ENCODE measurements at regions not wholly inside any gene's neighbourhood (a gene's known extent, or its start where the extent isn't known, plus 50 kb on each side); places are given as distances from the start of the nearest gene placed in this dataset.

DNA sequence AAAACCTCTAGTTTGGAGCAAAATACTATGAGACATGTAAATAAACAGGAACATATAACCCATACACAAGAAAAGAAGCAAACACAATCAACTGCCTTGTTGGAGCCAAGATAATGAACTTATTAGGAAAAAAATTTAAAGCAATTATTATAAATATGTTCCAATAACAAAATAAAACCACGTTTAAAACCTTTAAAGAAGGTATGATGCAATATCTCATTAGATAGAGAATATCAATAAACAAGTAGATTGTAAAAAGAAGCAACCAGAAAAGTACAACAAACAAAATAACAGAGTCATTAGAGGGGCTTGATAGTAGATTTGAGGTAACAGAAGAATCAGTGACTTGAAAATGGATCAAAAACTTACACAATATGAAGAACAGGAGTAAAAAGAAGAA is 327.0 kb upstream of the PCDH9 start:
- H3K4me3 ChIP-seq = no peak overlapping the region
- 25 to 58% (median 42%) methylated on average over 1 of the region's 1 CpG for WGBS, 4 donors
- no peaks in the 10 kb centered on the region for H3K27me3 ChIP-seq
- H3K4me1 ChIP-seq = no peaks in the 10 kb centered on the region
- ATAC-seq (no peak), DNase-seq (no peak)
- intact Hi-C loops (cut with DNase I) = no loop called here
- H3K9me3 ChIP-seq = peaks cover 0 to 34% (median 2%) of the 10 kb centered on the region in 12 donors
- no peaks in the 10 kb centered on the region for H3K36me3 ChIP-seq
- no peak for TF ChIP-seq POLR2A (IDR thresholded peaks at IDR 0.05)
- TF ChIP-seq, protein P1, sequence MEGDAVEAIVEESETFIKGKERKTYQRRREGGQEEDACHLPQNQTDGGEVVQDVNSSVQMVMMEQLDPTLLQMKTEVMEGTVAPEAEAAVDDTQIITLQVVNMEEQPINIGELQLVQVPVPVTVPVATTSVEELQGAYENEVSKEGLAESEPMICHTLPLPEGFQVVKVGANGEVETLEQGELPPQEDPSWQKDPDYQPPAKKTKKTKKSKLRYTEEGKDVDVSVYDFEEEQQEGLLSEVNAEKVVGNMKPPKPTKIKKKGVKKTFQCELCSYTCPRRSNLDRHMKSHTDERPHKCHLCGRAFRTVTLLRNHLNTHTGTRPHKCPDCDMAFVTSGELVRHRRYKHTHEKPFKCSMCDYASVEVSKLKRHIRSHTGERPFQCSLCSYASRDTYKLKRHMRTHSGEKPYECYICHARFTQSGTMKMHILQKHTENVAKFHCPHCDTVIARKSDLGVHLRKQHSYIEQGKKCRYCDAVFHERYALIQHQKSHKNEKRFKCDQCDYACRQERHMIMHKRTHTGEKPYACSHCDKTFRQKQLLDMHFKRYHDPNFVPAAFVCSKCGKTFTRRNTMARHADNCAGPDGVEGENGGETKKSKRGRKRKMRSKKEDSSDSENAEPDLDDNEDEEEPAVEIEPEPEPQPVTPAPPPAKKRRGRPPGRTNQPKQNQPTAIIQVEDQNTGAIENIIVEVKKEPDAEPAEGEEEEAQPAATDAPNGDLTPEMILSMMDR (IDR thresholded peaks at IDR 0.05) = no peak
- no peak overlapping the region for H3K27ac ChIP-seq

DNA sequence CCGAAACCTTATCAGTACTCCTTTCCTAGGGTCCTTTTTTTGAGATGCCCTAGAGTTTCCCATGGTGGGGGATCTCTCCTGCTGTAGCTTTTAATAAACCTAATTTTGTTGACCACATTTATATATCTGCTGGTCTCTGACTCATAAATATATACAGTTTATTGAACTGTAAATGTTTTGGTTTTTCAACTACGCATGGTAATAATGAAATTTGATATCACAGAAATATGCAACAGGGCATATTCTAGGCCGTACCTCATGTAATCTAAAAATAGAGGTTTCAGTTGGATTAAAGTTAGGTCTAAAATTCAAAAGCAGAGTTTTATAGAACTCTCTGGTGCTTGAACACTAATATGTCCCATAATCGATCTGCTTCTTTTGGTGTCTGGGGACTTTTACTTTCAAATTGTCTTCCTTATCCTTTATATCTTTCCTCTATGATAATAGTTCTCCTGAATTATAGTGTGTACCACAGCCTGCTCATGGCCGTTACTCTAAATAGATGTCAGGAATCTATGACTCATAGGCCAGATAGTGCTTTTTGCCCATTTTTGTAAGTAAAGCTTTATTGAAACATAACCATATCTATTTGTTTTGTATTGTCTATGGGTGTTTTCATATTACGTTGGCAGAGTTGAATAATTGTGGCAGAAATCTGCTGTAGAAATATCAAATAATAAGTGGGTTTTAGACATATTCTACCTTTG is 324.8 kb upstream of the PCDH9 start:
- Histone ChIP-seq H3K4me3 (no peak overlapping the region), H3K36me3 (no peaks in the 10 kb centered on the region), H3K9me3 (peaks cover 0 to 31% (median 2%) of the 10 kb centered on the region in 12 donors), H3K27me3 (no peaks in the 10 kb centered on the region), H3K27ac (no peak overlapping the region), H3K4me1 (no peaks in the 10 kb centered on the region)
- DNase-seq (no peak), ATAC-seq (no peak)
- intact Hi-C loops (cut with DNase I) = no loop called here
- WGBS, 4 donors = 69 to 74% (median 71%) methylated on average over 6 of the region's 6 CpGs
- TF ChIP-seq POLR2A (IDR thresholded peaks at IDR 0.05) = no peak
- TF ChIP-seq, protein P1 (IDR thresholded peaks at IDR 0.05) = no peak

DNA sequence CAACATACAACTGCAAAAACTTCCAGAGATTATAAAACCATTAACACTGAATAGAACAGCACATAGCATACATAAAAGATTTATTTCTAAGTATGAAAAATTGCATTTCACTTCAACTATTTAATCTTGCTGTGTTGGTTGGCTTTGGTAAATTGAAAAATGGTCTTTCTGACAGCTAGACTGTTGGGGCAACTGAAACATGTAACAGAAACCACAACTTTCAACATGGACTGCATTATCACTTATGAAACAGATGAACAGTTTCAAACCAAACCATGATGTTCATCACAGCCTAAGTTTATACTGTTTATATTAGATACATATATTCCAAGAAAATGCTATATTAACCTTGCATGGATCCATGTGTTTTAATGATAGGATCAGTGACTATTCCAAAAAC is 324.1 kb upstream of the PCDH9 start:
- H3K4me1 ChIP-seq = no peaks in the 10 kb centered on the region
- no peak overlapping the region for H3K27ac ChIP-seq
- no peaks in the 10 kb centered on the region for H3K36me3 ChIP-seq
- no peaks in the 10 kb centered on the region for H3K27me3 ChIP-seq
- intact Hi-C loops (cut with DNase I) = no loop called here
- DNase-seq = no peak
- ATAC-seq = no peak
- H3K9me3 ChIP-seq = peaks cover 0 to 29% (median 2%) of the 10 kb centered on the region in 12 donors
- TF ChIP-seq, protein P1 (IDR thresholded peaks at IDR 0.05) = no peak
- no peak for TF ChIP-seq POLR2A (IDR thresholded peaks at IDR 0.05)
- H3K4me3 ChIP-seq = no peak overlapping the region

DNA sequence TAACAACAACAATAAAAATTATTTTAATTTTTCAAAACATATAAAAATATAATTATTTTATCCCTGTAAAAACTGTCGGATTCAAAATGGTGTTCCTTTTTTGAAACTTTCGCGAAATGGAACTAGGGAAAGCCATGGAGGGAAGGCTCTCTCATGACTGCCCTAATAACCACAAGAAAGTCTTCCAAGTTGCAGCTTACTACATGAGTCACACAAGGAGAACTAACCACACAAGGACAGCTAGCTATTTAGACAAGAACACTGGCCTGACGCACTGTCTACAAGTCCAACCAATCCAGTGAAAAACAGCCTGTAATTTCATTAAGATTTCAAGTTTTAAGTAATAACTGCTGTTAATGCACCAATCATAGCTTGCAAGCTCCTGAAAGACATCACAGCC is 319.2 kb upstream of the PCDH9 start:
- Histone ChIP-seq H3K9me3 (no peaks in the 10 kb centered on the region), H3K4me3 (no peak overlapping the region), H3K27ac (no peak overlapping the region), H3K27me3 (no peaks in the 10 kb centered on the region), H3K4me1 (no peaks in the 10 kb centered on the region), H3K36me3 (no peaks in the 10 kb centered on the region)
- ATAC-seq (no peak), DNase-seq (no peak)
- intact Hi-C loops (cut with DNase I) = no loop called here
- WGBS, 4 donors = 89 to 94% (median 93%) methylated on average over 4 of the region's 4 CpGs
- no peak for TF ChIP-seq POLR2A (IDR thresholded peaks at IDR 0.05)
- TF ChIP-seq, protein P1 (IDR thresholded peaks at IDR 0.05) = no peak

Measured in heart left ventricle (tissue), 16 donors.